Neuronal stem cell (in vitro differentiated cells): ENCODE measurements at regions not wholly inside any gene's neighbourhood (a gene's known extent, or its start where the extent isn't known, plus 50 kb on each side); places are given as distances from the start of the nearest gene placed in this dataset.

Experiments
- DNase-seq: peaks from one replicate; pipeline ENCODE4 v3.0.0-alpha.2; 2013; ENCODE audit warnings: low spot score
- H2AFZ ChIP-seq: one replicate; pipeline ENCODE4 v1.6.1; 2013; ENCODE audit warnings: mild to moderate bottlenecking, low read length, inconsistent platforms
- H2AK5ac ChIP-seq: 2 replicates; pipeline ENCODE4 v1.6.1; 2013; ENCODE audit warnings: low read depth, mild to moderate bottlenecking, inconsistent platforms, low read length, moderate library complexity, mixed read lengths
- H2BK120ac ChIP-seq: 2 replicates; pipeline ENCODE4 v1.6.1; 2013; ENCODE audit warnings: low read depth, mild to moderate bottlenecking, inconsistent platforms, low read length, moderate library complexity, mixed read lengths
- H2BK12ac ChIP-seq: one replicate; pipeline ENCODE4 v1.6.1; 2013; ENCODE audit warnings: low read length, inconsistent platforms
- H2BK15ac ChIP-seq: 2 replicates; pipeline ENCODE4 v1.6.1; 2013; ENCODE audit warnings: mild to moderate bottlenecking, low read length, inconsistent platforms, mixed read lengths
- H2BK5ac ChIP-seq: one replicate; pipeline ENCODE4 v1.6.1; 2013; ENCODE audit warnings: inconsistent platforms, mild to moderate bottlenecking, low read length, moderate library complexity
- H3K14ac ChIP-seq: one replicate; pipeline ENCODE4 v1.6.1; 2013; ENCODE audit warnings: low read length, inconsistent platforms
- H3K18ac ChIP-seq: 2 replicates; pipeline ENCODE4 v1.6.1; 2013; ENCODE audit warnings: low read length, inconsistent platforms
- H3K23ac ChIP-seq: 2 replicates; pipeline ENCODE4 v1.6.1; 2013; ENCODE audit warnings: low read depth, mild to moderate bottlenecking, mixed read lengths, low read length, inconsistent platforms; ENCODE audit not compliant: poor library complexity
- H3K27ac ChIP-seq: replicated peaks from 3 replicates; pipeline ENCODE4 v1.5.1; 2013; ENCODE audit warnings: low read length, inconsistent platforms
- H3K27me3 ChIP-seq, 3 experiments: 2 replicates each; pipeline ENCODE4 v1.6.1; 2013; ENCODE audit warnings: low read length in 3 of 3, mild to moderate bottlenecking in 2 of 3, inconsistent platforms in 1 of 3, low read depth in 1 of 3, mixed read lengths in 1 of 3, moderate library complexity in 1 of 3; ENCODE audit not compliant: control insufficient read depth in 3 of 3, insufficient read depth in 3 of 3
- H3K36me3 ChIP-seq, 2 donors: replicated peaks in 1 of 2; 2 replicates each; pipeline ENCODE4 v1.6.1; 2013; ENCODE audit warnings: low read length in 2 of 2; ENCODE audit not compliant: control insufficient read depth in 2 of 2, insufficient read depth in 2 of 2
- H3K4ac ChIP-seq: 2 replicates; pipeline ENCODE4 v1.6.1; 2013; ENCODE audit warnings: inconsistent platforms, mild to moderate bottlenecking, low read length, moderate library complexity
- H3K4me1 ChIP-seq, 2 donors: 1 replicate in 1 of 2; 2 replicates in 1 of 2; pipeline ENCODE4 v1.6.1; 2013; ENCODE audit warnings: low read length in 2 of 2, low read depth in 1 of 2; ENCODE audit not compliant: control insufficient read depth in 2 of 2, insufficient read depth in 1 of 2
- H3K4me2 ChIP-seq: one replicate; pipeline ENCODE4 v1.6.1; 2013; ENCODE audit warnings: mild to moderate bottlenecking, low read length, inconsistent platforms; ENCODE audit not compliant: insufficient read depth, poor library complexity, severe bottlenecking
- H3K4me3 ChIP-seq, 2 donors: 2 replicates each; pipeline ENCODE4 v1.5.1; 2013; ENCODE audit warnings: low read length in 2 of 2, mild to moderate bottlenecking in 2 of 2, inconsistent platforms in 1 of 2, moderate library complexity in 1 of 2
- H3K79me1 ChIP-seq: one replicate; pipeline ENCODE4 v1.6.1; 2013; ENCODE audit warnings: low read depth, mild to moderate bottlenecking, inconsistent platforms, low read length, moderate library complexity
- H3K9ac ChIP-seq: one replicate; pipeline ENCODE4 v1.6.1; 2013; ENCODE audit warnings: mild to moderate bottlenecking, low read depth, low read length, inconsistent platforms; ENCODE audit not compliant: poor library complexity
- H3K9me3 ChIP-seq, 2 donors: replicated peaks in 1 of 2; 2 replicates each; pipeline versions ENCODE3 to v1.6.1; 2013; ENCODE audit warnings: low read length in 2 of 2, mild to moderate bottlenecking in 2 of 2, inconsistent platforms in 1 of 2, low read depth in 1 of 2, mixed read lengths in 1 of 2, moderate library complexity in 1 of 2; ENCODE audit not compliant: control insufficient read depth in 2 of 2, insufficient read depth in 1 of 2
- H4K8ac ChIP-seq: one replicate; pipeline ENCODE4 v1.6.1; 2013; ENCODE audit warnings: low read depth, mild to moderate bottlenecking, inconsistent platforms, low read length, moderate library complexity
- H4K91ac ChIP-seq: one replicate; pipeline ENCODE4 v1.6.1; 2013; ENCODE audit warnings: low read length, low read depth, mild to moderate bottlenecking, inconsistent platforms; ENCODE audit not compliant: poor library complexity
- WGBS, 2 donors: extraction: QIAGEN DNeasy Blood & Tissue Kit; methylation state at CpG; one replicate each; pipeline ENCODE4 v1.1.7; 2013; ENCODE audit warnings: missing lambda C conversion rate in 2 of 2, mixed read lengths in 1 of 2; ENCODE audit not compliant: insufficient read length in 2 of 2, insufficient replicate concordance in 1 of 2; ENCODE audit errors: extremely low coverage in 2 of 2; 5-methylcytosine and 5-hydroxymethylcytosine counted together

GRCh38 chr10:94069884-94070283 lies 76.2 kb downstream of the PLCE1 start:
- Histone ChIP-seq H3K4ac (no peak overlapping the region), H2BK15ac (no peak overlapping the region), H3K27me3 (peaks cover 0 to 1% (median 0%) of the 10 kb centered on the region in 3 experiments), H3K4me2 (no peak overlapping the region), H4K91ac (no peak overlapping the region), H2BK12ac (no peak overlapping the region), H3K36me3 (no peaks in the 10 kb centered on the region), H2BK5ac (no peak overlapping the region), H3K4me1 (no peaks in the 10 kb centered on the region), H3K14ac (no peak overlapping the region), H2AFZ (no peak overlapping the region), H3K27ac (no peak overlapping the region), H3K9ac (no peak overlapping the region), H3K79me1 (no peaks in the 10 kb centered on the region), H3K9me3 (no peaks in the 10 kb centered on the region), H3K4me3 (no peak overlapping the region), H2BK120ac (no peak overlapping the region), H3K18ac (no peak overlapping the region), H4K8ac (no peak overlapping the region), H2AK5ac (no peak overlapping the region), H3K23ac (no peak overlapping the region)
- no peak for DNase-seq
- WGBS, 2 donors = no CpG with 5 or more reads among the region's 2 CpGs

- H2BK5ac ChIP-seq = no peak overlapping the region
- WGBS, 2 donors = no CpG with 5 or more reads among the region's 1 CpG
- H4K91ac ChIP-seq = no peak overlapping the region
- H3K4me3 ChIP-seq = no peak overlapping the region
- no peak overlapping the region for H3K23ac ChIP-seq
- no peak overlapping the region for H3K4me2 ChIP-seq
- H2BK15ac ChIP-seq = no peak overlapping the region
- H3K4ac ChIP-seq = no peak overlapping the region
- H3K9ac ChIP-seq = no peak overlapping the region
- H2BK12ac ChIP-seq = no peak overlapping the region
- H3K27me3 ChIP-seq = no peaks in the 10 kb centered on the region
- no peak overlapping the region for H3K18ac ChIP-seq
- no peak overlapping the region for H4K8ac ChIP-seq
- H3K14ac ChIP-seq = no peak overlapping the region
- no peaks in the 10 kb centered on the region for H3K36me3 ChIP-seq
- no peak for DNase-seq
- no peaks in the 10 kb centered on the region for H3K4me1 ChIP-seq
- no peak overlapping the region for H2AK5ac ChIP-seq
- H2AFZ ChIP-seq = no peak overlapping the region
- no peaks in the 10 kb centered on the region for H3K79me1 ChIP-seq
- no peak overlapping the region for H3K27ac ChIP-seq
- no peak overlapping the region for H2BK120ac ChIP-seq
- no peaks in the 10 kb centered on the region for H3K9me3 ChIP-seq
These were observed 80.7 kb downstream of the PLCE1 start for GRCh38 chr10:94074462-94074861.

GRCh38 chr10:94075506-94075905 lies 81.8 kb downstream of the PLCE1 start:
- no peak overlapping the region for H3K4me2 ChIP-seq
- no peak overlapping the region for H3K14ac ChIP-seq
- no peaks in the 10 kb centered on the region for H3K27me3 ChIP-seq
- no peak overlapping the region for H3K18ac ChIP-seq
- no peak overlapping the region for H3K9ac ChIP-seq
- H2AFZ ChIP-seq = no peak overlapping the region
- H3K79me1 ChIP-seq = no peaks in the 10 kb centered on the region
- no peak overlapping the region for H4K91ac ChIP-seq
- H3K9me3 ChIP-seq = no peaks in the 10 kb centered on the region
- no CpG with 5 or more reads among the region's 2 CpGs for WGBS, 2 donors
- DNase-seq = no peak
- H3K36me3 ChIP-seq = no peaks in the 10 kb centered on the region
- no peak overlapping the region for H3K4ac ChIP-seq
- no peak overlapping the region for H2BK5ac ChIP-seq
- H3K4me1 ChIP-seq = no peaks in the 10 kb centered on the region
- H4K8ac ChIP-seq = no peak overlapping the region
- no peak overlapping the region for H3K23ac ChIP-seq
- H3K27ac ChIP-seq = no peak overlapping the region
- no peak overlapping the region for H2BK12ac ChIP-seq
- no peak overlapping the region for H2AK5ac ChIP-seq
- no peak overlapping the region for H2BK120ac ChIP-seq
- H2BK15ac ChIP-seq = no peak overlapping the region
- no peak overlapping the region for H3K4me3 ChIP-seq

- H3K9me3 ChIP-seq = no peaks in the 10 kb centered on the region
- H3K27me3 ChIP-seq = no peaks in the 10 kb centered on the region
- no peak overlapping the region for H3K23ac ChIP-seq
- no peaks in the 10 kb centered on the region for H3K4me1 ChIP-seq
- no peak overlapping the region for H3K4me3 ChIP-seq
- H2AK5ac ChIP-seq = no peak overlapping the region
- H3K27ac ChIP-seq = no peak overlapping the region
- no peak overlapping the region for H4K8ac ChIP-seq
- no peak overlapping the region for H2AFZ ChIP-seq
- no peak overlapping the region for H2BK15ac ChIP-seq
- H3K9ac ChIP-seq = no peak overlapping the region
- H2BK120ac ChIP-seq = no peak overlapping the region
- H3K4me2 ChIP-seq = no peak overlapping the region
- no peak overlapping the region for H3K4ac ChIP-seq
- WGBS, 2 donors = no CpG with 5 or more reads among the region's 2 CpGs
- no peaks in the 10 kb centered on the region for H3K79me1 ChIP-seq
- H2BK12ac ChIP-seq = no peak overlapping the region
- H4K91ac ChIP-seq = no peak overlapping the region
- DNase-seq = no peak
- no peak overlapping the region for H3K18ac ChIP-seq
- H2BK5ac ChIP-seq = no peak overlapping the region
- no peak overlapping the region for H3K14ac ChIP-seq
- no peaks in the 10 kb centered on the region for H3K36me3 ChIP-seq
These were observed 82.7 kb downstream of the PLCE1 start for GRCh38 chr10:94076325-94076841.
